ENCODE measurements at regions not wholly inside any gene's neighbourhood (a gene's known extent, or its start where the extent isn't known, plus 50 kb on each side); places are given as distances from the start of the nearest gene placed in this dataset.
A peak's percentile ranks its signal among the peaks of the same experiment; 100 is the strongest.
"Not testable (repeated sequence)": the region's sequence is repeated elsewhere in the genome, so short reads cannot be mapped to it uniquely, and the experiment has no call there.

DNA sequence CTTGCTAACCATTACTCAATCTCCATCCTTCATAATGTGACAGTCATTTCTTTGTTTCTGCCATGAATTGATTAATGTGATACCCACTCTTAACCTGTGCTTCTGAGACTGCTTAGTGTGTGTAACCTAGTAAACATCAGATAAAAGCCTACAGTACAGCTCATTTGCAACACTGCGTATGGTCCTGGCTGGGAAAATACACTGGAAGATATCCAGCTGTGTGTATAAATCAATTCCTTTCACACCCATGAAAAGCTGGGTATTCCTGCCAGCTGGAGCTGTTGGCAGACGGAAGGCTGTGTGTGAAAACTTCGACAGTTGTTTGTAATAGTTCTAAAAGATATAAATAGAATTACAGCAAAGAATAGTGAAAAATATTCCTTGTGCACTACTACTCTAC is 509.2 kb downstream of the FRK start:
- no peak for DNase-seq (ENCODE audit: low read depth)
- TF ChIP-seq, protein P1, sequence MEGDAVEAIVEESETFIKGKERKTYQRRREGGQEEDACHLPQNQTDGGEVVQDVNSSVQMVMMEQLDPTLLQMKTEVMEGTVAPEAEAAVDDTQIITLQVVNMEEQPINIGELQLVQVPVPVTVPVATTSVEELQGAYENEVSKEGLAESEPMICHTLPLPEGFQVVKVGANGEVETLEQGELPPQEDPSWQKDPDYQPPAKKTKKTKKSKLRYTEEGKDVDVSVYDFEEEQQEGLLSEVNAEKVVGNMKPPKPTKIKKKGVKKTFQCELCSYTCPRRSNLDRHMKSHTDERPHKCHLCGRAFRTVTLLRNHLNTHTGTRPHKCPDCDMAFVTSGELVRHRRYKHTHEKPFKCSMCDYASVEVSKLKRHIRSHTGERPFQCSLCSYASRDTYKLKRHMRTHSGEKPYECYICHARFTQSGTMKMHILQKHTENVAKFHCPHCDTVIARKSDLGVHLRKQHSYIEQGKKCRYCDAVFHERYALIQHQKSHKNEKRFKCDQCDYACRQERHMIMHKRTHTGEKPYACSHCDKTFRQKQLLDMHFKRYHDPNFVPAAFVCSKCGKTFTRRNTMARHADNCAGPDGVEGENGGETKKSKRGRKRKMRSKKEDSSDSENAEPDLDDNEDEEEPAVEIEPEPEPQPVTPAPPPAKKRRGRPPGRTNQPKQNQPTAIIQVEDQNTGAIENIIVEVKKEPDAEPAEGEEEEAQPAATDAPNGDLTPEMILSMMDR (IDR thresholded peaks at IDR 0.05; ENCODE audit: low read depth, low read length, missing control alignments) = no peak
- no peak overlapping the region for H3K4me3 ChIP-seq (ENCODE audit: low read depth, low read length)

DNA sequence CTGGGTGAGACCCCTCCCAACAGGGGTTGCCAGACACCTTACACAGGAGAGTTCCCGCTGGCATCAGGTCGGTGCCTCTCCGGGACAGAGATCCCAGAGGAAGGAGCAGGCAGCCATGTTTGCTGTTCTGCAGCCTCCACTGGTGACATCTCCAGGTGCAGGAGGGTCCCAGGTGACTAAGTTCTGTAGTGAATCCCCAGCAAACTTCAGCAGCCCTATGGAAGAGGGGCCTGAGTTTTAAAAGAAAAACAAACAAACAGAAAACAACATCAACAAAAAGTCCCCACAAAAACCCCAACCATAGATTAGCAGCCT is 515.1 kb downstream of the FRK start:
- no peak for DNase-seq (ENCODE audit: low read depth)
- H3K4me3 ChIP-seq (ENCODE audit: low read depth, low read length) = no peak overlapping the region
- TF ChIP-seq, protein P1 (IDR thresholded peaks at IDR 0.05; ENCODE audit: low read depth, low read length, missing control alignments) = no peak

DNA sequence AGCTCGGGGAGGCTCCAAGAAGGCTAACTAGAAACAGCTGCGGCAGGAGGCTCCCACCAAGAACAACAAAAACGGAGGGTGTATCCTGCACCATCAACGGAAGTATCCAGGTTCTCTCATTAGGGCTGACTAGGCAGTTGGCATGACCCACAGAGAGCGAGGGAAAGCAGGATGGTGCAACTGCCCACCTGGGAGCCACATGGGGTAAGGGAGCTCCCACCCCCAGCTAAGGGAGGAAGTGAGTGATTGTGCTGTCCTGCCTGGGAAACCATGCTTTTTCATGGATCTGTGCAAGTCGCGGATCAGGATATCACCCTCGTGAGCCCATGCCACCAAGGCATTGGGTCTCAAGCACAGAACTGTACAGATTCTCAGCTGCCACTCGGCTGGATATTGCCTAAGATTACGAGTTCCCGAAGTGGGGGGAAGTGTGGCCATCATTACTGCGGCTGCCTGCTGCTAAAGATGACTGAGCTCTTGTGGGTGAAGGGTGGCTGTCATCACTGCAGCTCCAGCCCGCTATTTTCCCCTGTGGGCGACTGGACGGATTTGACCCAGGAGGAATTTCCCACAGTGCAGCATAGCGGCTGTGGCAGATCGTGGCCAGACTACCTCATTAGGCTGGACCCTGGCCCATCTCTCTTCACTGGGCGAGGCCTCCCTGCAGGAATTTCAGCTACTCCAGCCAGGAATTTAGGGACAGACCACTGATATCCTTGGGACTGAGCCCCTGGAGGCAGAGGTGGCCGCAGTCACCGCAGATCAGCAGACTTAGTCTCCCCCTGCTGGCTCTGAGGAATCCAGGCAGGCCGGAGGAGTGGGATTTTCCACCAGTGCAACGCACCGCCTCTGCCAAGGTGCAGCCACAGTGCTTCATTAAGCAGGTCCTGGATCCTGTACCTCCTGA is 515.7 kb downstream of the FRK start:
- no peak overlapping the region for H3K4me3 ChIP-seq (ENCODE audit: low read depth, low read length)
- no peak for DNase-seq (ENCODE audit: low read depth)
- TF ChIP-seq, protein P1 (IDR thresholded peaks at IDR 0.05; ENCODE audit: low read depth, low read length, missing control alignments) = peak; percentile 19

DNA sequence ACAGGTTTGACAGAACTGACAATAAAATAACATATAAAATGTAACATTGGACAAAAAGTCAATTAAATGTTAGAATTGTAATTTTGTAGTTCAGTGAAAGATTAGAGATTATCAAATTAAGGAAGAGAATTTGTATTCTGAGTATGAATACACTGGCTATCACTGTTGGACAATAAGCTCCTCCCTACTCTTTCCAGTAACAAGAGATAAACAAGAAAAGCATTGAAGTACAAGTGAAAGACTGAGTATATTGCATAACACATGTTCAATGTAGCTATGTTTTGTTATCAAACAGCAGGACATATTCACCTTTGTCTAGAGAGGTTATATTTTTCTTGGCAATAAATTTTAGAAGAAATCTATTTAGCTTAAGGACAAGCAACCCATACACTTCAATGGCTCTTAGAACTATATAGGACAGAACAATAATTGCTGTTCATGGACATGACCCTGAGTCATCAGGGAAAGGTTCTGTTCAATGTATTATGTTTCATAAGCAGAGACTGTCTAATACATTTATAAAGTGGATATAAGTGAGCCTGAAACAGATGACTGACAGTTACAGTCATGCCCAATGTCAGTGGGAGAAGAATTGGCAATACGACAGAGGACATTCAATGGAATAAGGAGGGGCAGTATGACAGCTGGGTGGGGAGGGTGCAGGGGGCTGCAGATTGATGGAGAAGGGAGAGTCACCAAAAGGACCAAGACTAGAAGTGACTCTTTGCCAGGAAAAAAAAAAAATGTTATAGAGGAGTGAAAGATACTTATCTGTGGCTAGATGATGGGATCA is 520.4 kb downstream of the FRK start:
- DNase-seq (ENCODE audit: low read depth) = no peak
- TF ChIP-seq, protein P1 (IDR thresholded peaks at IDR 0.05; ENCODE audit: low read depth, low read length, missing control alignments) = no peak
- H3K4me3 ChIP-seq (ENCODE audit: low read depth, low read length) = no peak overlapping the region

DNA sequence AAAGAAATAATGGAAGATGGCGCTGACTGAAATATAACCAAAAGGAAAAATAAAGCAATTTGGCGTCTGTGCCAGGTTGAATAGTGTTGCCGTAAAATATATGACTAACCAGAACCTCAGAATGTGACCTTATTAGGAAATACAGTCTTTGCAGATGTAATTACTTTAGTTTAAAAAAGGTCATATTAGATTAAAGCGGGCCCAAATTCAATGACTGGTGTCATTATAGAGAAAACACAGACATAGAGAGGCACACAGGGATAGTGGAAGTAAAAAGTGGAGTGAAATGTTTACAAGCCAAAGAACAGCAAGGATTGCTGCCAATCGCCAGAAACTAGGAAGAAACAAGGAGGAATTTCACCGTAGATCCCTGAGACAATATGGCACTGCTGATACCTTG is 521.2 kb downstream of the FRK start:
- no peak for DNase-seq (ENCODE audit: low read depth)
- H3K4me3 ChIP-seq (ENCODE audit: low read depth, low read length) = no peak overlapping the region
- TF ChIP-seq, protein P1 (IDR thresholded peaks at IDR 0.05; ENCODE audit: low read depth, low read length, missing control alignments) = no peak

DNA sequence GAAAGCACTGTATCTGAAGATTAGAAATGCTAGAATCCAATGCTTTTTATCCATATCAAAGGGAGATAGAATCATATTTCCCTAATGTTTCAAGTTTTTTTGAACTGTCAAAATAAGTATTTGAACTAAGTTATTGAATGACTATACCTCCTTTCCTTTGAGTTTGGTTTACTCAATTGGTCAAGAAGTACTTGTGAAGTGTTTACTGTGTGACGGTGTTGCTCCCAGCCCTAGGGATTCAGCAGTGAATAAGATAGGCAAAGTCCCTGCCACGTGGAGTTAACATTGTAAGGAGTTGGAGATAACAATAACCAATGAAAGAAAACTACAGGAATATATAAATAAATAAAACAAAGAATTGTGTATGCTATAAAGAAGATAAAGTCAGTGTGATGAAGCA is 535.9 kb downstream of the FRK start:
- no peak overlapping the region for H3K4me3 ChIP-seq (ENCODE audit: low read depth, low read length)
- no peak for DNase-seq (ENCODE audit: low read depth)
- TF ChIP-seq, protein P1 (IDR thresholded peaks at IDR 0.05; ENCODE audit: low read depth, low read length, missing control alignments) = no peak

DNA sequence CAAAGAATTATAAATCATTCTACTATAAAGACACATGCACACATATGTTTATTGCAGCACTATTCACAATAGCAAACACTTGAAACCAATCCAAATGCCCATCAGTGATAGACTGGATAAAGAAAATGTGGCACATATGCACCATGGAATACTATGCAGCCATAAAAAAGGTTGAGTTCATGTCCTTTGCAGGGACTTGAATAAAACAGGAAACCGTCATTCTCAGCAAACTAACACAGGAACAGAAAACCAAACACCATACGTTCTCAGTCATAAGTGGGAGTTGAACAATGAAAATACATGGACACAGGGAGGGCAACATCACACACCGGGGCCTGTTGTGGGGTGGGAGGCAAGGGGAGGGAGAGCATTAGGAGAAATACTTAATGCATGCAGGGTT is 538.9 kb downstream of the FRK start:
- DNase-seq (ENCODE audit: low read depth); H3K4me3 ChIP-seq (ENCODE audit: low read depth, low read length): not testable (repeated sequence)
